Neutrophil (primary cell): ENCODE measurements at regions not wholly inside any gene's neighbourhood (a gene's known extent, or its start where the extent isn't known, plus 50 kb on each side); places are given as distances from the start of the nearest gene placed in this dataset.

Experiments
- H3K27ac ChIP-seq: fragments of 200-600 bp; sonication (generic); 2 replicates; pipeline ENCODE4 v1.5.1; 2016; ENCODE audit warnings: mild to moderate bottlenecking, moderate library complexity
- H3K27me3 ChIP-seq: fragments of 200-600 bp; sonication (generic); 2 replicates; pipeline ENCODE4 v1.6.0; 2016; ENCODE audit warnings: mild to moderate bottlenecking
- H3K36me3 ChIP-seq: fragments of 200-600 bp; sonication (generic); 2 replicates; pipeline ENCODE4 v1.5.1; 2017
- H3K4me1 ChIP-seq, 2 experiments: fragments of 200-600 bp in 1 of 2; sonication (generic) in 1 of 2; 1 replicate in 1 of 2; 2 replicates in 1 of 2; pipeline versions ENCODE4 v1.5.1 to v1.6.1; 2013 to 2016; ENCODE audit warnings: low read depth in 1 of 2, low read length in 1 of 2, mild to moderate bottlenecking in 1 of 2, moderate library complexity in 1 of 2; ENCODE audit not compliant: control insufficient read depth in 1 of 2, insufficient read depth in 1 of 2
- H3K4me3 ChIP-seq, 2 experiments: fragments of 200-600 bp in 1 of 2; sonication (generic) in 1 of 2; 1 replicate in 1 of 2; 2 replicates in 1 of 2; pipeline ENCODE4 v1.5.1; 2013 to 2016; ENCODE audit warnings: low read depth in 1 of 2, low read length in 1 of 2, mild to moderate bottlenecking in 1 of 2, moderate library complexity in 1 of 2
- H3K9me3 ChIP-seq: fragments of 200-600 bp; sonication (generic); 2 replicates; pipeline ENCODE4 v1.5.1; 2016
- TF ChIP-seq, protein P1 (sequence below): fragments of 200-600 bp; sonication (generic); IDR thresholded peaks from 2 replicates; pipeline ENCODE4 v1.5.1; 2016; ENCODE audit warnings: antibody characterized with exemption

GRCh38 chr13:90091611-90092010, 1255.9 kb upstream of the MIR17HG start:
- H3K9me3 ChIP-seq, result no peaks in the 10 kb centered on the region
- H3K36me3 ChIP-seq, result no peaks in the 10 kb centered on the region
- H3K4me3 ChIP-seq, result no peak overlapping the region
- TF ChIP-seq, protein P1, sequence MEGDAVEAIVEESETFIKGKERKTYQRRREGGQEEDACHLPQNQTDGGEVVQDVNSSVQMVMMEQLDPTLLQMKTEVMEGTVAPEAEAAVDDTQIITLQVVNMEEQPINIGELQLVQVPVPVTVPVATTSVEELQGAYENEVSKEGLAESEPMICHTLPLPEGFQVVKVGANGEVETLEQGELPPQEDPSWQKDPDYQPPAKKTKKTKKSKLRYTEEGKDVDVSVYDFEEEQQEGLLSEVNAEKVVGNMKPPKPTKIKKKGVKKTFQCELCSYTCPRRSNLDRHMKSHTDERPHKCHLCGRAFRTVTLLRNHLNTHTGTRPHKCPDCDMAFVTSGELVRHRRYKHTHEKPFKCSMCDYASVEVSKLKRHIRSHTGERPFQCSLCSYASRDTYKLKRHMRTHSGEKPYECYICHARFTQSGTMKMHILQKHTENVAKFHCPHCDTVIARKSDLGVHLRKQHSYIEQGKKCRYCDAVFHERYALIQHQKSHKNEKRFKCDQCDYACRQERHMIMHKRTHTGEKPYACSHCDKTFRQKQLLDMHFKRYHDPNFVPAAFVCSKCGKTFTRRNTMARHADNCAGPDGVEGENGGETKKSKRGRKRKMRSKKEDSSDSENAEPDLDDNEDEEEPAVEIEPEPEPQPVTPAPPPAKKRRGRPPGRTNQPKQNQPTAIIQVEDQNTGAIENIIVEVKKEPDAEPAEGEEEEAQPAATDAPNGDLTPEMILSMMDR, result no peak
- no peaks in the 10 kb centered on the region for H3K27me3 ChIP-seq
- no peaks in the 10 kb centered on the region for H3K4me1 ChIP-seq
- no peak overlapping the region for H3K27ac ChIP-seq

DNA sequence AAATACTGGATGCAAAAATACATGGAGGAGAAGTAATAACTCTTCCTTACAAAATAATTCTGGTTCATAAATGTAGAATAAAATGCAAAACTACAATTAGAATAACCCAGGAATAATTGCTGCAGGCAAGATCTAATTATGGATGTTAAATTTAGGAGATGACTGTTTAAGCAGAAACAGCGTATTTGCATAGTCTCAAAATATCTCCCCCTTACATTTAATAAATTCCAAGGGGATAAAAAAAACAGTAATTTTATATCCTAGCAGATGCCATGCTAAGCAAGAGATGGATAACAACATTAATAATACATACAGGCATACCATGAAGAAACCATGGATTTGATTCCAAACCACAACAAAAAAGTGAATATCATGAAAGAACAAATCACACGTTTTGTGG, 1253.1 kb upstream of the MIR17HG start:
- H3K27ac ChIP-seq, result no peak overlapping the region
- no peak overlapping the region for H3K4me3 ChIP-seq
- no peaks in the 10 kb centered on the region for H3K9me3 ChIP-seq
- H3K27me3 ChIP-seq, result no peaks in the 10 kb centered on the region
- H3K4me1 ChIP-seq, result no peaks in the 10 kb centered on the region
- H3K36me3 ChIP-seq, result no peaks in the 10 kb centered on the region
- TF ChIP-seq, protein P1, result no peak

- no peaks in the 10 kb centered on the region for H3K4me1 ChIP-seq
- no peaks in the 10 kb centered on the region for H3K9me3 ChIP-seq
- H3K36me3 ChIP-seq, result no peaks in the 10 kb centered on the region
- no peak overlapping the region for H3K4me3 ChIP-seq
- no peak overlapping the region for H3K27ac ChIP-seq
- H3K27me3 ChIP-seq, result no peaks in the 10 kb centered on the region
- TF ChIP-seq, protein P1, result no peak
Measured at GRCh38 chr13:90098577-90098976, 1248.9 kb upstream of the MIR17HG start.

GRCh38 chr13:90099847-90100246, 1247.6 kb upstream of the MIR17HG start:
- no peaks in the 10 kb centered on the region for H3K27me3 ChIP-seq
- no peak overlapping the region for H3K27ac ChIP-seq
- no peak overlapping the region for H3K4me3 ChIP-seq
- no peaks in the 10 kb centered on the region for H3K36me3 ChIP-seq
- TF ChIP-seq, protein P1, result no peak
- no peaks in the 10 kb centered on the region for H3K4me1 ChIP-seq
- no peaks in the 10 kb centered on the region for H3K9me3 ChIP-seq

DNA sequence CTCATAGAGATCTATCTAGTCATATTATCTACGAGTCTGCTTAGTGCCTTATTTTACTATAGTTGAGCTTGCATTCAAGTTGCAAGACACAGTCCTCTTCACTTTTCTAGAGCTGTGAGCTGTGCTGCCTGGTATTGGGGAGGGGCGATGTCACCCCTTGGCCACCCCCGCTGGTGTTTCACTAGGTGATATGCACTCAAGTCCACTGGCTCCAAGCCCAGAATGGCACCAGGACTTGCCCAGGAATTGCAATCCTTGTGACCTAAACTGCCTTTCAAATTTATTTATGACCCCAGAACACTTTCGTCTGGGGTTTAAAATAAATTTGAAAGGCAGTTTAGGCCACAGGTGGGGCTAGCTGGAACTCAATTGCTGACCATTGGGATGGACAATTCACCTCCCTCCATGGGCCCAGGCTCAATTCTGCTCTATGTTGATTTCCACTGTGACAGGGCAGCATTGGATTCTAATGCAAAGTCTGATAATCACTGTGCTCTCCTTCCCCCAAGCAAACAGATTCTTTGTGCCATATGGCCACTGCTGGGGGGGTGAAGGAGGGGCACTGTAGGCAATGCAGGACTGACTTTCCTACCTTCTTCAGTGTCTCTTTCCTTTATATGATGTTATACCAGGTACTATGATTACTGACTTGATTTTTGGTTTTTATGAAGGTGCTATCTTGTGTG, 1244.2 kb upstream of the MIR17HG start:
- Histone ChIP-seq H3K27ac (no peak overlapping the region), H3K27me3 (no peaks in the 10 kb centered on the region), H3K4me1 (no peaks in the 10 kb centered on the region), H3K4me3 (no peak overlapping the region), H3K36me3 (no peaks in the 10 kb centered on the region), H3K9me3 (no peaks in the 10 kb centered on the region)
- TF ChIP-seq, protein P1, result no peak
